ENCODE measurements at regions not wholly inside any gene's neighbourhood (a gene's known extent, or its start where the extent isn't known, plus 50 kb on each side); places are given as distances from the start of the nearest gene placed in this dataset.

- H3K9ac ChIP-seq (ENCODE audit: low read depth in 1 of 2, low read length in 2 of 2), result no peak overlapping the region
- no peak for DNase-seq (ENCODE audit: low spot score)
- no peaks in the 10 kb centered on the region for H3K9me3 ChIP-seq (ENCODE audit: control insufficient read depth in 4 of 4, low read length in 3 of 4)
- 91% methylated on average over 2 of the region's 2 CpGs for WGBS
- H3K36me3 ChIP-seq (ENCODE audit: control insufficient read depth in 4 of 4, insufficient read depth in 3 of 4, low read depth in 1 of 4, low read length in 3 of 4), result no peaks in the 10 kb centered on the region
- H3K4me3 ChIP-seq (ENCODE audit: low read depth in 1 of 3, low read length in 3 of 3), result no peak overlapping the region
- no peak overlapping the region for H3K27ac ChIP-seq (ENCODE audit: low read depth in 1 of 2, low read length in 2 of 2)
- H3K4me1 ChIP-seq (ENCODE audit: control insufficient read depth in 4 of 4, insufficient read depth in 4 of 4, low read length in 3 of 4), result peaks cover 1 to 19% (median 9%) of the 10 kb centered on the region in 4 donors
- TF ChIP-seq RAD21 (IDR thresholded peaks at IDR 0.05), result no peak
- no peak for TF ChIP-seq RXRA (IDR thresholded peaks at IDR 0.05)
- TF ChIP-seq HNF4A (conservative IDR thresholded peaks at IDR 0.05), result no peak
- TF ChIP-seq SP1 (IDR thresholded peaks at IDR 0.05), result no peak
- TF ChIP-seq TAF1 (conservative IDR thresholded peaks at IDR 0.05), result no peak
- no peak for TF ChIP-seq FOXA2 (IDR thresholded peaks at IDR 0.05)
- no peak for TF ChIP-seq GABPA (IDR thresholded peaks at IDR 0.05 in 1 of 2, conservative IDR thresholded peaks at IDR 0.05 in 1 of 2)
- TF ChIP-seq CTCF (IDR thresholded peaks at IDR 0.05; ENCODE audit: low read depth, low read length, missing input control), result no peak
- no peak for TF ChIP-seq REST (IDR thresholded peaks at IDR 0.05)
- no peak for TF ChIP-seq ATF3 (IDR thresholded peaks at IDR 0.05)
- no peak for TF ChIP-seq YY1 (IDR thresholded peaks at IDR 0.05)
- H3K27me3 ChIP-seq (ENCODE audit: control insufficient read depth in 4 of 4, insufficient read depth in 4 of 4, low read length in 3 of 4), result no peaks in the 10 kb centered on the region
Observed at GRCh38 chr2:18833941-18834340, 244.6 kb upstream of the NT5C1B start.

DNA sequence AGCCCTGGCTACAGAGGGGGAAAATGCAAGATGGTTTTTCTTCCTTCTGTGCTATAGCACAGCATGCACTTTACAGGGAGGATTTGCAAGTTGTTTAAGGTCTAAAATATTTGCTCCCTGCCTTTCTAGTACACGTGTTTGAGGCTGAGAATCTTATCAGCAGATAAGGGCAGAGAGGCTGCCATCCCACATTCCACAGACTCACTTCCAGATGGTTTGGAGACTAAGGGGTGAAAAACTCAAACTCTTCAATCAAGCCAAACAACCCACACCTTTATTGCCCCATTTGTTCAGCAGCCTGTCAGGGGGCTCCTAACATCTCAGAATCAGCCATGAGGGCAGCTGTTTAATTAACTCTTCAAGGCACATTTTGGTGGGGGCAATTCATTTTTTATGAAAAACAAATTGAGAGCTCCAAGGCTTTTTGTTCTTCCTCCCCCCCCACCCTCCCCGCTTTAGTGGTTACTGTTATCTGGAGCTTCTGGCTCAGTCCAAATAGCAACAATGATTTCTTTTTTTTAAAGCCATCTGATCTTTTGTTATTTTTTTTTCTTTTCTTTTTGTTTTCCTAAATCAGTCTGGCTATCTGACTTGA lies 242.6 kb upstream of the NT5C1B start:
- peaks cover 1 to 19% (median 9%) of the 10 kb centered on the region in 4 donors for H3K4me1 ChIP-seq (ENCODE audit: control insufficient read depth in 4 of 4, insufficient read depth in 4 of 4, low read length in 3 of 4)
- no peak overlapping the region for H3K9ac ChIP-seq (ENCODE audit: low read depth in 1 of 2, low read length in 2 of 2)
- 64% methylated on average over 2 of the region's 2 CpGs for WGBS
- H3K4me3 ChIP-seq (ENCODE audit: low read depth in 1 of 3, low read length in 3 of 3), result no peak overlapping the region
- no peak overlapping the region for H3K27ac ChIP-seq (ENCODE audit: low read depth in 1 of 2, low read length in 2 of 2)
- no peaks in the 10 kb centered on the region for H3K9me3 ChIP-seq (ENCODE audit: control insufficient read depth in 4 of 4, low read length in 3 of 4)
- H3K27me3 ChIP-seq (ENCODE audit: control insufficient read depth in 4 of 4, insufficient read depth in 4 of 4, low read length in 3 of 4), result no peaks in the 10 kb centered on the region
- DNase-seq (ENCODE audit: low spot score), result no peak
- no peaks in the 10 kb centered on the region for H3K36me3 ChIP-seq (ENCODE audit: control insufficient read depth in 4 of 4, insufficient read depth in 3 of 4, low read depth in 1 of 4, low read length in 3 of 4)
- TF ChIP-seq HNF4G (IDR thresholded peaks at IDR 0.05) (no peak), RXRA (IDR thresholded peaks at IDR 0.05) (no peak), YY1 (IDR thresholded peaks at IDR 0.05) (no peak), HNF4A (conservative IDR thresholded peaks at IDR 0.05) (no peak)

DNA sequence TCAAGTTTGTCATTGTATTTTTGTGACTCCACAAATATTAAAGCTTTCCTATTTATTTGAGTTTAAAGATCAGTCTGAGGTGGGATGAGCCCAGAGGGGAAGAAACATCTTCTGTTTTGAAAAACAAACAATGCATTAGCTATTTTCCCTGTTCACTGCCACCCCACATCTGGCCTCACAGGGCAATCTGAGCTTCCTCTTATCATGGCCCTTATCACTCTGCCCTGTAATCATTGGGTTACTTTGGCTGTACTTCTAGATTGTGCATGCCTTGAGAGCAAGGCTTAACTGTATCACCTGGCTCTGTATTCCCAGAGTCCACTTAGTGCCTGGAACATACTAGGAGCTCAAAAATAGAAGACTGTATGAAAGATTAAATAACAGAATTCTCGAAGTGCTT lies 241.6 kb upstream of the NT5C1B start:
- Histone ChIP-seq H3K4me1 (ENCODE audit: control insufficient read depth in 4 of 4, insufficient read depth in 4 of 4, low read length in 3 of 4) (peaks cover 1 to 19% (median 9%) of the 10 kb centered on the region in 4 donors), H3K9me3 (ENCODE audit: control insufficient read depth in 4 of 4, low read length in 3 of 4) (no peaks in the 10 kb centered on the region), H3K4me3 (ENCODE audit: low read depth in 1 of 3, low read length in 3 of 3) (no peak overlapping the region), H3K36me3 (ENCODE audit: control insufficient read depth in 4 of 4, insufficient read depth in 3 of 4, low read depth in 1 of 4, low read length in 3 of 4) (no peaks in the 10 kb centered on the region), H3K9ac (ENCODE audit: low read depth in 1 of 2, low read length in 2 of 2) (no peak overlapping the region), H3K27ac (ENCODE audit: low read depth in 1 of 2, low read length in 2 of 2) (no peak overlapping the region), H3K27me3 (ENCODE audit: control insufficient read depth in 4 of 4, insufficient read depth in 4 of 4, low read length in 3 of 4) (no peaks in the 10 kb centered on the region)
- no peak for DNase-seq (ENCODE audit: low spot score)
- 38% methylated on average over 1 of the region's 1 CpG for WGBS
- peak; percentile 16 to 34 for TF ChIP-seq RAD21 (IDR thresholded peaks at IDR 0.05)
- TF ChIP-seq FOXA2 (IDR thresholded peaks at IDR 0.05), result peak; percentile 66
- TF ChIP-seq, protein P1, sequence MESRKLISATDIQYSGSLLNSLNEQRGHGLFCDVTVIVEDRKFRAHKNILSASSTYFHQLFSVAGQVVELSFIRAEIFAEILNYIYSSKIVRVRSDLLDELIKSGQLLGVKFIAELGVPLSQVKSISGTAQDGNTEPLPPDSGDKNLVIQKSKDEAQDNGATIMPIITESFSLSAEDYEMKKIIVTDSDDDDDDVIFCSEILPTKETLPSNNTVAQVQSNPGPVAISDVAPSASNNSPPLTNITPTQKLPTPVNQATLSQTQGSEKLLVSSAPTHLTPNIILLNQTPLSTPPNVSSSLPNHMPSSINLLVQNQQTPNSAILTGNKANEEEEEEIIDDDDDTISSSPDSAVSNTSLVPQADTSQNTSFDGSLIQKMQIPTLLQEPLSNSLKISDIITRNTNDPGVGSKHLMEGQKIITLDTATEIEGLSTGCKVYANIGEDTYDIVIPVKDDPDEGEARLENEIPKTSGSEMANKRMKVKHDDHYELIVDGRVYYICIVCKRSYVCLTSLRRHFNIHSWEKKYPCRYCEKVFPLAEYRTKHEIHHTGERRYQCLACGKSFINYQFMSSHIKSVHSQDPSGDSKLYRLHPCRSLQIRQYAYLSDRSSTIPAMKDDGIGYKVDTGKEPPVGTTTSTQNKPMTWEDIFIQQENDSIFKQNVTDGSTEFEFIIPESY (IDR thresholded peaks at IDR 0.05), result peak; percentile 65
- TF ChIP-seq REST (IDR thresholded peaks at IDR 0.05), result peak; percentile 11
- peak in 1 of 2 donors; percentile 87 for TF ChIP-seq RXRA (IDR thresholded peaks at IDR 0.05)
- peak; percentile 66 for TF ChIP-seq MAX (IDR thresholded peaks at IDR 0.05)
- no peak for TF ChIP-seq ATF3 (IDR thresholded peaks at IDR 0.05)
- TF ChIP-seq GABPA (IDR thresholded peaks at IDR 0.05 in 1 of 2, conservative IDR thresholded peaks at IDR 0.05 in 1 of 2), result no peak
- no peak for TF ChIP-seq TAF1 (conservative IDR thresholded peaks at IDR 0.05)

Measured in liver (tissue), 8 donors.